Neutrophil (primary cell): ENCODE measurements at regions not wholly inside any gene's neighbourhood (a gene's known extent, or its start where the extent isn't known, plus 50 kb on each side); places are given as distances from the start of the nearest gene placed in this dataset.
"Not testable (repeated sequence)": the region's sequence is repeated elsewhere in the genome, so short reads cannot be mapped to it uniquely, and the experiment has no call there.

Experiments
- H3K27ac ChIP-seq: fragments of 200-600 bp; sonication (generic); 2 replicates; pipeline ENCODE4 v1.5.1; 2016; ENCODE audit warnings: mild to moderate bottlenecking, moderate library complexity
- H3K27me3 ChIP-seq: fragments of 200-600 bp; sonication (generic); 2 replicates; pipeline ENCODE4 v1.6.0; 2016; ENCODE audit warnings: mild to moderate bottlenecking
- H3K36me3 ChIP-seq: fragments of 200-600 bp; sonication (generic); 2 replicates; pipeline ENCODE4 v1.5.1; 2017
- H3K4me1 ChIP-seq, 2 experiments: fragments of 200-600 bp in 1 of 2; sonication (generic) in 1 of 2; 1 replicate in 1 of 2; 2 replicates in 1 of 2; pipeline versions ENCODE4 v1.5.1 to v1.6.1; 2013 to 2016; ENCODE audit warnings: low read depth in 1 of 2, low read length in 1 of 2, mild to moderate bottlenecking in 1 of 2, moderate library complexity in 1 of 2; ENCODE audit not compliant: control insufficient read depth in 1 of 2, insufficient read depth in 1 of 2
- H3K4me3 ChIP-seq, 2 experiments: fragments of 200-600 bp in 1 of 2; sonication (generic) in 1 of 2; 1 replicate in 1 of 2; 2 replicates in 1 of 2; pipeline ENCODE4 v1.5.1; 2013 to 2016; ENCODE audit warnings: low read depth in 1 of 2, low read length in 1 of 2, mild to moderate bottlenecking in 1 of 2, moderate library complexity in 1 of 2
- H3K9me3 ChIP-seq: fragments of 200-600 bp; sonication (generic); 2 replicates; pipeline ENCODE4 v1.5.1; 2016
- TF ChIP-seq, protein P1 (sequence below): fragments of 200-600 bp; sonication (generic); IDR thresholded peaks from 2 replicates; pipeline ENCODE4 v1.5.1; 2016; ENCODE audit warnings: antibody characterized with exemption

DNA sequence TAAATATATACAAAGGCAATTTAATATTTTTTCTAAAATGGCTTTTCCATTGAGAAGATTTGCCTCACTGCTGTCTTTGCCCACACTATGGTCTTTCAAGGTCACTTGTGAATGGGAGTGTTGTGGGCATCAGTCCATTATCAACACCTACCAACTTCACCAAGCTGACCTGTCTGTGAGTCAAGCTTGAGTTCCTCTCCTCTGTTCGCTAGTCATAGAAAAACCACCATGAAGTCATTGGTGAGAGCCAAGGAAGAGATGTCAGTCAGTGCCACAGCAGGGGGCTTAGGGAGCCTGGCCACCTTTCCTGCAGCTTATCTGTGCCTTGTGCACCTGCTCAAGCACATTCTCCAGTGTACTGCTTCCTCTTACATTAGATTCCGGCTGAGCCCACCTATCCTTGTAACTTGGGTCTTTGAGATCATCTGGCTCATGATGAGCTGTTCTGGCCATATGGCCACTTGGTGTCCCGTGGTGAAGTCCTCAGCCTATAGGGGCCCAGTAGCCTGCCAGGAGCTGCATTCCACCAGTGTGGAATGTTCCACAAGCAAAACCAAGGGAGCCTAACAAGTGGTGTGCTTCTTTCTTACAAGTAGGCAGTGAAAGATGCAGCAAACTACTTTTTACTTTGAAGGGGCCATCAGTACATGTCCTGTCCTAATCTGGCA lies 80.8 kb upstream of the C12orf71 start:
- no peaks in the 10 kb centered on the region for H3K27me3 ChIP-seq
- H3K9me3 ChIP-seq: no peaks in the 10 kb centered on the region
- TF ChIP-seq, protein P1, sequence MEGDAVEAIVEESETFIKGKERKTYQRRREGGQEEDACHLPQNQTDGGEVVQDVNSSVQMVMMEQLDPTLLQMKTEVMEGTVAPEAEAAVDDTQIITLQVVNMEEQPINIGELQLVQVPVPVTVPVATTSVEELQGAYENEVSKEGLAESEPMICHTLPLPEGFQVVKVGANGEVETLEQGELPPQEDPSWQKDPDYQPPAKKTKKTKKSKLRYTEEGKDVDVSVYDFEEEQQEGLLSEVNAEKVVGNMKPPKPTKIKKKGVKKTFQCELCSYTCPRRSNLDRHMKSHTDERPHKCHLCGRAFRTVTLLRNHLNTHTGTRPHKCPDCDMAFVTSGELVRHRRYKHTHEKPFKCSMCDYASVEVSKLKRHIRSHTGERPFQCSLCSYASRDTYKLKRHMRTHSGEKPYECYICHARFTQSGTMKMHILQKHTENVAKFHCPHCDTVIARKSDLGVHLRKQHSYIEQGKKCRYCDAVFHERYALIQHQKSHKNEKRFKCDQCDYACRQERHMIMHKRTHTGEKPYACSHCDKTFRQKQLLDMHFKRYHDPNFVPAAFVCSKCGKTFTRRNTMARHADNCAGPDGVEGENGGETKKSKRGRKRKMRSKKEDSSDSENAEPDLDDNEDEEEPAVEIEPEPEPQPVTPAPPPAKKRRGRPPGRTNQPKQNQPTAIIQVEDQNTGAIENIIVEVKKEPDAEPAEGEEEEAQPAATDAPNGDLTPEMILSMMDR: no peak
- no peak overlapping the region for H3K27ac ChIP-seq
- no peaks in the 10 kb centered on the region for H3K36me3 ChIP-seq
- no peak overlapping the region for H3K4me3 ChIP-seq
- H3K4me1 ChIP-seq: no peaks in the 10 kb centered on the region

DNA sequence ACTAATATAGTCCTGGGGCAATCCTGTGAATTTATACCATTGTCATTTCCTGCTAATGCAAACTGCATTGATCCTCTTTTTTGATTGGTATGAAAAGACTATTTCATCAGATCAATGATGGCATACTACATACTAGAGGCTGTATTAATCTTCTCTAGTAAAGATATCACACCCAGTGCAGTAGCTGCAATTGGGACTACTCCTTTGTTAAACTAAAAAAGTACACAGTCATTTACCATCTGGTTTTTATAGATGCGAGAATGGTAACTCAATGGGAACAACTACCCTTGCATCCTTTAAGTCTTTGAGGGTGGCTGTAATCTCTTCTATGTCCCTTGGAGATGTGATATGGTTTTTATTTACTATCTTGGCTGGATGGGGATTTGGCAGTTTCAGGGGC lies 80.2 kb upstream of the STK38L start:
- H3K27me3 ChIP-seq: no peaks in the 10 kb centered on the region
- H3K4me1 ChIP-seq: no peaks in the 10 kb centered on the region
- no peaks in the 10 kb centered on the region for H3K9me3 ChIP-seq
- no peaks in the 10 kb centered on the region for H3K36me3 ChIP-seq
- H3K4me3 ChIP-seq: no peak overlapping the region
- TF ChIP-seq, protein P1: no peak
- no peak overlapping the region for H3K27ac ChIP-seq

DNA sequence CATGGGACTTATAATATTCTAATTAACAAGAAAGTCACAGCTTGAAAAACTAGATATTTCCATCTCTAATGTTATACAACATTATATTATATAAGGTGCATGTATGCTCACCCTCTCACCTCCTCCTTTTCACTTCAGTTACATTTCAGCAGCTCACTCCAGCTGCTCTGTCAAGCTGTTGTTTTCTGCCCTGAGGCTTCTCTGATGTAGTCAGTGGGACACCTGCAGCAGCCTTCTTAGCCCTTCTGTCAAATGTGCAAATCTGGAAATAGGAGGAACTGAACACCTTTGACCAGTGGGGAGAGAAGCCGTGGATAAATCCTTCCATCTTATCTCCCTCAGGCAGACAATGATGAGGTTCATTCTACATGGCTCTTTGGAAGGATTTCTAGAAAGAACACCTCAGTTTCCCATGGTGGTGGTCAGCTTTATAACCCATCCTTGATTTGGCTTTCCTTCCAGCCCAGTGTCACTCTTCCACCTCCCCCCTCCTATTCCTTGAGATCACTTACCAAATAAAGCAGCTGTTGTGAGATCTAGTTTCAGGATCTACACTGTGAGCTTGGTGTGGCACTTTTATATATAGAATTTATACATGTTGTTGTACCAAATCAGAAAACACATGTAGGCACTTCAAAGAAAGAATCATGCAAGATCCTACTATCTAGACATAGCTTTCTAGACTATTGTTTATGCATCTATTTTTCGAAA lies 79.6 kb upstream of the STK38L start:
- no peaks in the 10 kb centered on the region for H3K27me3 ChIP-seq
- no peaks in the 10 kb centered on the region for H3K36me3 ChIP-seq
- no peaks in the 10 kb centered on the region for H3K4me1 ChIP-seq
- H3K4me3 ChIP-seq: no peak overlapping the region
- TF ChIP-seq, protein P1: no peak
- no peak overlapping the region for H3K27ac ChIP-seq
- no peaks in the 10 kb centered on the region for H3K9me3 ChIP-seq

DNA sequence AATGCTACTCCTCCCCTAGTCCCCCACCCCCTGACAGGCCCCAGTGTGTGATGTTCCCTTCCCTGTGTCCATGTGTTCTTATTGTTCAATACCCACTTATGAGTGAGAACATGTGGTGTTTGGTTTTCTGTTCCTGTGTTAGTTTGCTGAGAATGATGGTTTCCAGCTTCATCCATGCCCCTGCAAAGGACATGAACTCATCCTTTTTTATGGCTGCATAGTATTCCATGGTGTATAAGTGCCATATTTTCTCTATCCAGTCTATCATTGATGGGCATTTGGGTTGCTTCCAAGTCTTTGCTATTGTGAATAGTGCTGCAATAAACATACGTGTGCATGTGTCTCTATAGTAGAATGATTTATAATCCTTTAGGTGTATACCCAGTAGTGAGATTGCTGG lies 78.1 kb upstream of the STK38L start:
- not testable (repeated sequence) for H3K4me1 ChIP-seq, H3K9me3 ChIP-seq, H3K36me3 ChIP-seq, H3K27ac ChIP-seq, H3K4me3 ChIP-seq, H3K27me3 ChIP-seq

DNA sequence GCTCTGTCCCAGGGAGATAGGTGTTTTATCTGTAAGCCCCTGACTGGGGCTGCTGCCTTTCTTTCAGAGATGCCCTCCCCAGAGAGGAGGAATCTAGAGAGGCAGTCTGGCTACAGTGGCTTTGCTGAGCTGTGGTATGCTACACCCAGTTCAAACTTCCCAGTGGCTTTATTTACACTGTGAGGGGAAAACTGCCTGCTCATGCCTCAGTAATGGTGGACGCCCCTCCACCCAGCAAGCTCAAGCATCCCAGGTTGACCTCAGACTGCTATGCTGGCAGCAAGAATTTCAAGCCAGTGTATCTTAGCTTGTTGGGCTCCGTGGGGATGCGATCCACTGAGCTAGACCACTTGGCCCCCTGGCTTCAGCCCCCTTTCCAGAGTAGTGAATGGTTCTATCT lies 72.6 kb upstream of the STK38L start:
- not testable (repeated sequence) for H3K4me3 ChIP-seq, H3K36me3 ChIP-seq, H3K27ac ChIP-seq, H3K9me3 ChIP-seq, H3K27me3 ChIP-seq, H3K4me1 ChIP-seq

DNA sequence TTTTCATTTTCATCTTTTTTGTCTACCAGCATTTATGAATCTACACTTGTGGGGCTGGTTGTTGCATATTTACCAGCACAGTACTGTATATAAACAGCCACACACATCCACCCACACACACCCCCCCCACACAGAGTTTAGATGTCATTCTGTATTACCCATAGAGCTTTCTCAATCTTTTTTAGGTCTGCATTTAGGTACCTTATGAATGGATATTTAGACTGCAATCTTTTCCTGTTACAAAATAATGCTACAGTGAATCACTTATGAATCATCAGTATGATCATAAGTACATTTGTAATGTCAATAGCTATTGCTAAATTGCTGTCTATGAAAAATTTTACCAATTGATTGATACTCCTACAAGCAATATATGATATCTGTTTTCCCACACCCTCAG lies 67.3 kb upstream of the STK38L start:
- Histone ChIP-seq H3K27me3 (no peaks in the 10 kb centered on the region), H3K4me1 (peaks cover 10% of the 10 kb centered on the region in 2 experiments), H3K36me3 (no peaks in the 10 kb centered on the region), H3K4me3 (no peak overlapping the region), H3K9me3 (no peaks in the 10 kb centered on the region), H3K27ac (no peak overlapping the region)
- TF ChIP-seq, protein P1: no peak
